ENCODE measurements at regions not wholly inside any gene's neighbourhood (a gene's known extent, or its start where the extent isn't known, plus 50 kb on each side); places are given as distances from the start of the nearest gene placed in this dataset.
"Not testable (repeated sequence)": the region's sequence is repeated elsewhere in the genome, so short reads cannot be mapped to it uniquely, and the experiment has no call there.

- WGBS, 2 donors = 35 to 50% methylated on average over 4 of the region's 4 CpGs
- H3K27me3 ChIP-seq = no peaks in the 10 kb centered on the region
Observed at GRCh38 chrX:95441836-95442235, 1242.8 kb upstream of the DIAPH2 start.

GRCh38 chrX:95484781-95485180 is 1199.9 kb upstream of the DIAPH2 start:
- Histone ChIP-seq H3K9me3 (no peaks in the 10 kb centered on the region), H3K36me3 (no peaks in the 10 kb centered on the region), H3K27ac (no peak overlapping the region), H3K4me1 (no peaks in the 10 kb centered on the region), H3K27me3 (no peaks in the 10 kb centered on the region), H3K4me3 (no peak overlapping the region)
- no peak for DNase-seq (ENCODE audit: low spot score in 2 of 2)
- WGBS, 2 donors = 63 to 76% methylated on average over 1 of the region's 1 CpG
- TF ChIP-seq, protein P1, sequence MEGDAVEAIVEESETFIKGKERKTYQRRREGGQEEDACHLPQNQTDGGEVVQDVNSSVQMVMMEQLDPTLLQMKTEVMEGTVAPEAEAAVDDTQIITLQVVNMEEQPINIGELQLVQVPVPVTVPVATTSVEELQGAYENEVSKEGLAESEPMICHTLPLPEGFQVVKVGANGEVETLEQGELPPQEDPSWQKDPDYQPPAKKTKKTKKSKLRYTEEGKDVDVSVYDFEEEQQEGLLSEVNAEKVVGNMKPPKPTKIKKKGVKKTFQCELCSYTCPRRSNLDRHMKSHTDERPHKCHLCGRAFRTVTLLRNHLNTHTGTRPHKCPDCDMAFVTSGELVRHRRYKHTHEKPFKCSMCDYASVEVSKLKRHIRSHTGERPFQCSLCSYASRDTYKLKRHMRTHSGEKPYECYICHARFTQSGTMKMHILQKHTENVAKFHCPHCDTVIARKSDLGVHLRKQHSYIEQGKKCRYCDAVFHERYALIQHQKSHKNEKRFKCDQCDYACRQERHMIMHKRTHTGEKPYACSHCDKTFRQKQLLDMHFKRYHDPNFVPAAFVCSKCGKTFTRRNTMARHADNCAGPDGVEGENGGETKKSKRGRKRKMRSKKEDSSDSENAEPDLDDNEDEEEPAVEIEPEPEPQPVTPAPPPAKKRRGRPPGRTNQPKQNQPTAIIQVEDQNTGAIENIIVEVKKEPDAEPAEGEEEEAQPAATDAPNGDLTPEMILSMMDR (IDR thresholded peaks at IDR 0.05) = no peak
- TF ChIP-seq EP300 (IDR thresholded peaks at IDR 0.05) = no peak
- no peak for TF ChIP-seq POLR2A (IDR thresholded peaks at IDR 0.05)

More at GRCh38 chrX:95441836-95442235, 1242.8 kb upstream of the DIAPH2 start:
- TF ChIP-seq, protein P1 (IDR thresholded peaks at IDR 0.05) = no peak
- TF ChIP-seq POLR2A (IDR thresholded peaks at IDR 0.05) (no peak), EP300 (IDR thresholded peaks at IDR 0.05) (no peak)
- H3K4me1 ChIP-seq = no peaks in the 10 kb centered on the region
- H3K36me3 ChIP-seq = no peaks in the 10 kb centered on the region
- no peak overlapping the region for H3K4me3 ChIP-seq
- no peak for DNase-seq (ENCODE audit: low spot score in 2 of 2)
- no peak overlapping the region for H3K27ac ChIP-seq
- H3K9me3 ChIP-seq = no peaks in the 10 kb centered on the region

DNA sequence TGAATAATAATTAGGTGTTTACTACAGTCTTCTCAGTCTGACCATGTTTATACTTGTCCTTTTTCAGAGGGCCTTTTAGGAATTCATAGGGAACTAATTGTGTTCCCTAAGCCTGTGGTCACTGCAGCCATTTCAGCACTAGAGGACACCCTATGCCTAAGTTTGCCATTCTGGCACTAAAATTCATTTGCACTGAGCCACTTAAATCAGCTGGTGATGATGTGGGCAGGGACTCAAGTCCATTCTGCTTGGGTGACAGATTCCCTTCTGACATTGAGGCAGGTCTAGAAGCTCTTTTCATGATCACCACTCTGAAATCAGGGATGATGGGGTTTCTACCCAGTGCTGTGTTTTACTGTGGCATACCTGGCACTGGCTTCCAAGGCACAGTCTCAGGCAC is 1178.9 kb upstream of the DIAPH2 start:
- H3K9me3 ChIP-seq = peaks cover 0 to 3% (median 0%) of the 10 kb centered on the region in 4 donors
- no peak overlapping the region for H3K27ac ChIP-seq
- H3K36me3 ChIP-seq = no peaks in the 10 kb centered on the region
- no peaks in the 10 kb centered on the region for H3K27me3 ChIP-seq
- no peak overlapping the region for H3K4me3 ChIP-seq
- TF ChIP-seq, protein P1 (IDR thresholded peaks at IDR 0.05) = no peak
- TF ChIP-seq EP300 (IDR thresholded peaks at IDR 0.05) (no peak), POLR2A (IDR thresholded peaks at IDR 0.05) (no peak)
- H3K4me1 ChIP-seq = no peaks in the 10 kb centered on the region
- DNase-seq (ENCODE audit: low spot score in 2 of 2) = no peak

DNA sequence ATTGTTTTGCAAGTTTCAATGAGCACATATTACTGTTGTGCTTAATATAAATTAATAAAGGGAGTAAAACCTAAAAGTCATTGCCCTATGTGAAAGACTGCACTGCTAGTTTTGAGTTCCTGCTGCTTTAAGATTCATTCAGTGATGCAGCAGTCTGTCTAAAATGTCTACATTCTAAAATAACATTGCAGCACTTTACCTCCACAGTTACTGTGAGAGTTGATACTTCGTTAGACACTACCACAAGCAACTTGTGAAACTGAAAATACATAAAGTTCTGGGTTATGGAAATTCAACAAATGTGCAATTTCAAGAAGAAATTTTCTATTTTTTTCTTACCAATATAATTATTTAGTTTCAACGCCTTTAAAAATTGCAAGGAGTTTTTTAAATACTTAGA is 1175.2 kb upstream of the DIAPH2 start:
- Histone ChIP-seq H3K4me1 (no peaks in the 10 kb centered on the region), H3K27ac (no peak overlapping the region), H3K9me3 (peaks cover 0 to 3% (median 0%) of the 10 kb centered on the region in 4 donors), H3K27me3 (no peaks in the 10 kb centered on the region), H3K36me3 (no peaks in the 10 kb centered on the region), H3K4me3 (no peak overlapping the region)
- DNase-seq (ENCODE audit: low spot score in 2 of 2) = no peak
- 78 to 85% methylated on average over 2 of the region's 2 CpGs for WGBS, 2 donors
- TF ChIP-seq, protein P1 (IDR thresholded peaks at IDR 0.05) = no peak
- no peak for TF ChIP-seq POLR2A (IDR thresholded peaks at IDR 0.05)
- no peak for TF ChIP-seq EP300 (IDR thresholded peaks at IDR 0.05)

- not testable (repeated sequence) for H3K4me1 ChIP-seq; H3K27me3 ChIP-seq; DNase-seq (ENCODE audit: low spot score in 2 of 2); H3K27ac ChIP-seq; H3K4me3 ChIP-seq; H3K36me3 ChIP-seq; H3K9me3 ChIP-seq
- WGBS, 2 donors = 89 to 92% methylated on average over 5 of the region's 5 CpGs
Observed at GRCh38 chrX:95524018-95524417, 1160.6 kb upstream of the DIAPH2 start.

- WGBS, 2 donors = 78 to 90% methylated on average over 1 of the region's 1 CpG
- H3K9me3 ChIP-seq = no peaks in the 10 kb centered on the region
- no peak for DNase-seq (ENCODE audit: low spot score in 2 of 2)
- H3K4me1 ChIP-seq = no peaks in the 10 kb centered on the region
- H3K27ac ChIP-seq = no peak overlapping the region
- H3K4me3 ChIP-seq = no peak overlapping the region
- TF ChIP-seq, protein P1 (IDR thresholded peaks at IDR 0.05) = no peak
- no peak for TF ChIP-seq POLR2A (IDR thresholded peaks at IDR 0.05)
- no peak for TF ChIP-seq EP300 (IDR thresholded peaks at IDR 0.05)
- no peaks in the 10 kb centered on the region for H3K27me3 ChIP-seq
- H3K36me3 ChIP-seq = no peaks in the 10 kb centered on the region
Observed at GRCh38 chrX:95536111-95536510, 1148.5 kb upstream of the DIAPH2 start.
